ENCODE measurements at regions not wholly inside any gene's neighbourhood (a gene's known extent, or its start where the extent isn't known, plus 50 kb on each side); places are given as distances from the start of the nearest gene placed in this dataset.

GRCh38 chr16:73323880-73324279, 276.0 kb upstream of the ZFHX3 start:
- no peak overlapping the region for H3K4me3 ChIP-seq
- no peaks in the 10 kb centered on the region; the same call in 2 of the 3 replicates for H3K9me3 ChIP-seq (replicated peaks; ENCODE audit: control insufficient read depth, insufficient read depth, low read length)
- no peak overlapping the region for H3K27ac ChIP-seq (ENCODE audit: control insufficient read depth, insufficient read depth)
- H3K9ac ChIP-seq (ENCODE audit: control insufficient read depth, insufficient read depth, low read length), result no peak overlapping the region
- no peak for ATAC-seq
- no peaks in the 10 kb centered on the region for H3K4me1 ChIP-seq (ENCODE audit: control insufficient read depth, insufficient read depth, low read length)
- H3K36me3 ChIP-seq (ENCODE audit: control insufficient read depth in 2 of 2, insufficient read depth in 2 of 2, low read length in 1 of 2), result no peaks in the 10 kb centered on the region
- in situ Hi-C loops (cut with MboI) (no loop called here), intact Hi-C loops (cut with micrococcal nuclease; ENCODE audit: unreplicated experiment) (no loop called here)
- H3K79me2 ChIP-seq (ENCODE audit: control insufficient read depth, insufficient read depth, low read length), result no peaks in the 10 kb centered on the region
- no peak for FAIRE-seq
- H3K27me3 ChIP-seq (replicated peaks in 1 of 2; ENCODE audit: control insufficient read depth in 2 of 2, insufficient read depth in 2 of 2, low read length in 1 of 2), result no peaks in the 10 kb centered on the region
- H4K20me1 ChIP-seq (ENCODE audit: control insufficient read depth, insufficient read depth), result no peaks in the 10 kb centered on the region
- no peak overlapping the region for H3K4me2 ChIP-seq (ENCODE audit: control insufficient read depth, insufficient read depth)
- POLR2A ChIA-PET, result no interaction called here
- BruUV-seq (replicated peaks), result no TSS peak
- DNase-seq (ENCODE audit: low read depth, low spot score), result no peak
- RAD21 ChIA-PET (ENCODE audit: unreplicated experiment), result no interaction called here
- no peak overlapping the region for H2AFZ ChIP-seq (ENCODE audit: control insufficient read depth, low read depth, low read length)
- CTCF ChIA-PET, result no interaction called here
- SMC1A ChIA-PET (ENCODE audit: uncharacterized antibody, unreplicated experiment), result no interaction called here
- no peak for TF ChIP-seq HDAC6 (IDR thresholded peaks at IDR 0.05; ENCODE audit: unreplicated experiment)
- WGBS (ENCODE audit: insufficient coverage, insufficient replicate concordance, low lambda C conversion rate, missing lambda C conversion rate), result 0% methylated on average over 1 of the region's 1 CpG

DNA sequence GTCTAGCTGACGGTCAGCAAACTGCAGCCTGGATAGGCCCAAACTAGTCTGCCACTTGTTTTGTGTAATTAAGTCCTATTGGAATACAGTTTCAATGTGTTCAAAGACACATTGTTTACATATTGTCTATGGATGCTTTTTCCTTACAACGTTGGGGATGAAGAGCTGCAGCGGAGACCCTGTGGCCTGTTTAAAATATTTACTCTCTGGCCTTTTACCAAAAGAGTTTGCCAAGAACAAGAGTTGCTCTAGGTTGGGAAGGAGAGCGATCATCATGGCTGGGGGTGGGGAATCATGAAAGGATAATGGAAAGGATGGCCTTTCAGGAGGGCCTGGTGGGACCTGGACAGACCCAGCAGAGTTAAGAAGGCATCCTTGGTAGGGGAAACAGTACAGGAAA, 274.9 kb upstream of the ZFHX3 start:
- no peak overlapping the region for H3K4me3 ChIP-seq
- H3K9ac ChIP-seq (ENCODE audit: control insufficient read depth, insufficient read depth, low read length), result no peak overlapping the region
- H3K36me3 ChIP-seq (ENCODE audit: control insufficient read depth in 2 of 2, insufficient read depth in 2 of 2, low read length in 1 of 2), result no peaks in the 10 kb centered on the region
- no peaks in the 10 kb centered on the region; the same call in 2 of the 3 replicates for H3K9me3 ChIP-seq (replicated peaks; ENCODE audit: control insufficient read depth, insufficient read depth, low read length)
- 39% methylated on average over 4 of the region's 4 CpGs for WGBS (ENCODE audit: insufficient coverage, insufficient replicate concordance, low lambda C conversion rate, missing lambda C conversion rate)
- no peak overlapping the region for H3K27ac ChIP-seq (ENCODE audit: control insufficient read depth, insufficient read depth)
- TF ChIP-seq CHD1 (IDR thresholded peaks at IDR 0.05; ENCODE audit: low read depth, low read length) (no peak), POU2F2 (IDR thresholded peaks at IDR 0.05; ENCODE audit: borderline replicate concordance, low read depth, low read length) (no peak), DPF2 (IDR thresholded peaks at IDR 0.05) (no peak), WRNIP1 (IDR thresholded peaks at IDR 0.05; ENCODE audit: borderline replicate concordance, low read depth, low read length) (no peak), POLR2AphosphoS2 (IDR thresholded peaks at IDR 0.05; ENCODE audit: low read depth, low read length) (no peak), BMI1 (IDR thresholded peaks at IDR 0.05; ENCODE audit: borderline replicate concordance) (no peak), ZNF384 (IDR thresholded peaks at IDR 0.05; ENCODE audit: borderline replicate concordance, low read depth, low read length) (no peak), EZH2 (IDR thresholded peaks at IDR 0.05; ENCODE audit: borderline replicate concordance, control insufficient read depth, low read depth, low read length) (no peak), PAX5 (IDR thresholded peaks at IDR 0.05; ENCODE audit: borderline replicate concordance, low read depth, low read length) (no peak), RCOR1 (conservative IDR thresholded peaks at IDR 0.05; ENCODE audit: low read depth, low read length) (no peak), TARDBP (IDR thresholded peaks at IDR 0.05; ENCODE audit: borderline replicate concordance) (no peak), IKZF1 (conservative IDR thresholded peaks at IDR 0.05) (no peak), ZNF207 (IDR thresholded peaks at IDR 0.05; ENCODE audit: borderline replicate concordance) (no peak), MTA2 (IDR thresholded peaks at IDR 0.05; ENCODE audit: low read depth) (no peak), IRF4 (IDR thresholded peaks at IDR 0.05; ENCODE audit: low read depth, low read length) (no peak), CHD4 (IDR thresholded peaks at IDR 0.05) (no peak), IKZF2 (IDR thresholded peaks at IDR 0.05) (no peak)
- TF ChIP-seq, protein P1, sequence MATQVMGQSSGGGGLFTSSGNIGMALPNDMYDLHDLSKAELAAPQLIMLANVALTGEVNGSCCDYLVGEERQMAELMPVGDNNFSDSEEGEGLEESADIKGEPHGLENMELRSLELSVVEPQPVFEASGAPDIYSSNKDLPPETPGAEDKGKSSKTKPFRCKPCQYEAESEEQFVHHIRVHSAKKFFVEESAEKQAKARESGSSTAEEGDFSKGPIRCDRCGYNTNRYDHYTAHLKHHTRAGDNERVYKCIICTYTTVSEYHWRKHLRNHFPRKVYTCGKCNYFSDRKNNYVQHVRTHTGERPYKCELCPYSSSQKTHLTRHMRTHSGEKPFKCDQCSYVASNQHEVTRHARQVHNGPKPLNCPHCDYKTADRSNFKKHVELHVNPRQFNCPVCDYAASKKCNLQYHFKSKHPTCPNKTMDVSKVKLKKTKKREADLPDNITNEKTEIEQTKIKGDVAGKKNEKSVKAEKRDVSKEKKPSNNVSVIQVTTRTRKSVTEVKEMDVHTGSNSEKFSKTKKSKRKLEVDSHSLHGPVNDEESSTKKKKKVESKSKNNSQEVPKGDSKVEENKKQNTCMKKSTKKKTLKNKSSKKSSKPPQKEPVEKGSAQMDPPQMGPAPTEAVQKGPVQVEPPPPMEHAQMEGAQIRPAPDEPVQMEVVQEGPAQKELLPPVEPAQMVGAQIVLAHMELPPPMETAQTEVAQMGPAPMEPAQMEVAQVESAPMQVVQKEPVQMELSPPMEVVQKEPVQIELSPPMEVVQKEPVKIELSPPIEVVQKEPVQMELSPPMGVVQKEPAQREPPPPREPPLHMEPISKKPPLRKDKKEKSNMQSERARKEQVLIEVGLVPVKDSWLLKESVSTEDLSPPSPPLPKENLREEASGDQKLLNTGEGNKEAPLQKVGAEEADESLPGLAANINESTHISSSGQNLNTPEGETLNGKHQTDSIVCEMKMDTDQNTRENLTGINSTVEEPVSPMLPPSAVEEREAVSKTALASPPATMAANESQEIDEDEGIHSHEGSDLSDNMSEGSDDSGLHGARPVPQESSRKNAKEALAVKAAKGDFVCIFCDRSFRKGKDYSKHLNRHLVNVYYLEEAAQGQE (IDR thresholded peaks at IDR 0.05; ENCODE audit: low read depth, low read length), result no peak
- in situ Hi-C loops (cut with MboI) (no loop called here), intact Hi-C loops (cut with micrococcal nuclease; ENCODE audit: unreplicated experiment) (no loop called here)
- ATAC-seq (no peak), DNase-seq (ENCODE audit: low read depth, low spot score) (no peak), FAIRE-seq (no peak)
- no peaks in the 10 kb centered on the region for H3K4me1 ChIP-seq (ENCODE audit: control insufficient read depth, insufficient read depth, low read length)
- no peaks in the 10 kb centered on the region for H3K79me2 ChIP-seq (ENCODE audit: control insufficient read depth, insufficient read depth, low read length)
- no peak overlapping the region for H2AFZ ChIP-seq (ENCODE audit: control insufficient read depth, low read depth, low read length)
- ChIA-PET RAD21 (ENCODE audit: unreplicated experiment) (no interaction called here), SMC1A (ENCODE audit: uncharacterized antibody, unreplicated experiment) (no interaction called here), POLR2A (no interaction called here), CTCF (no interaction called here)
- H4K20me1 ChIP-seq (ENCODE audit: control insufficient read depth, insufficient read depth), result no peaks in the 10 kb centered on the region
- BruUV-seq (replicated peaks), result no TSS peak
- no peak overlapping the region for H3K4me2 ChIP-seq (ENCODE audit: control insufficient read depth, insufficient read depth)
- H3K27me3 ChIP-seq (replicated peaks in 1 of 2; ENCODE audit: control insufficient read depth in 2 of 2, insufficient read depth in 2 of 2, low read length in 1 of 2), result no peaks in the 10 kb centered on the region
